H9 (cell line): ENCODE measurements at regions not wholly inside any gene's neighbourhood (a gene's known extent, or its start where the extent isn't known, plus 50 kb on each side); places are given as distances from the start of the nearest gene placed in this dataset.

Experiments used
- DNase-seq: peaks from one replicate; pipeline ENCODE4 v3.0.0-alpha.2; 2017
- H2AFZ ChIP-seq: one replicate; pipeline ENCODE4 v1.6.1; 2013; ENCODE audit warnings: mild to moderate bottlenecking, low read length, control low read depth, moderate library complexity
- H2AK5ac ChIP-seq: 2 replicates; pipeline ENCODE4 v1.6.1; 2013; ENCODE audit warnings: low read length, control low read depth, mixed read lengths; ENCODE audit not compliant: insufficient read length
- H2BK120ac ChIP-seq: one replicate; pipeline ENCODE4 v1.6.1; 2013; ENCODE audit warnings: low read depth, mild to moderate bottlenecking, low read length, control low read depth, inconsistent platforms; ENCODE audit not compliant: poor library complexity, severe bottlenecking
- H2BK12ac ChIP-seq: 2 replicates; pipeline ENCODE4 v1.6.1; 2013; ENCODE audit warnings: low read length, control low read depth, mixed read lengths, low read depth; ENCODE audit not compliant: insufficient read length
- H2BK15ac ChIP-seq: 2 replicates; pipeline ENCODE4 v1.6.1; 2013; ENCODE audit warnings: low read depth, low read length, control low read depth
- H2BK20ac ChIP-seq: one replicate; pipeline ENCODE4 v1.6.1; 2013; ENCODE audit warnings: low read depth, mild to moderate bottlenecking, low read length, control low read depth, inconsistent platforms; ENCODE audit not compliant: poor library complexity, severe bottlenecking
- H2BK5ac ChIP-seq: 2 replicates; pipeline ENCODE4 v1.6.1; 2013; ENCODE audit warnings: low read length, control low read depth, mixed read lengths; ENCODE audit not compliant: insufficient read length
- H3K14ac ChIP-seq: 2 replicates; pipeline ENCODE4 v1.6.1; 2013; ENCODE audit warnings: low read length, control low read depth; ENCODE audit not compliant: insufficient read depth
- H3K18ac ChIP-seq: 2 replicates; pipeline ENCODE4 v1.6.1; 2013; ENCODE audit warnings: low read depth, mild to moderate bottlenecking, mixed read lengths, low read length, control low read depth; ENCODE audit not compliant: insufficient read length
- H3K23ac ChIP-seq: 2 replicates; pipeline ENCODE4 v1.6.1; 2013; ENCODE audit warnings: low read length, control low read depth, mixed read lengths, low read depth; ENCODE audit not compliant: insufficient read length
- H3K23me2 ChIP-seq: 2 replicates; pipeline ENCODE4 v1.6.1; 2013; ENCODE audit warnings: low read depth, mild to moderate bottlenecking, mixed read lengths, low read length, control low read depth; ENCODE audit not compliant: insufficient read length, poor library complexity, severe bottlenecking
- H3K27ac ChIP-seq: 2 replicates; pipeline ENCODE4 v1.5.1; 2013; ENCODE audit warnings: low read length, control low read depth, mixed read lengths, low read depth; ENCODE audit not compliant: insufficient read length
- H3K27me3 ChIP-seq: 2 replicates; pipeline ENCODE4 v1.6.1; 2013; ENCODE audit warnings: low read length, control low read depth, inconsistent platforms; ENCODE audit not compliant: insufficient read depth
- H3K4ac ChIP-seq: 2 replicates; pipeline ENCODE4 v1.6.1; 2013; ENCODE audit warnings: low read depth, mild to moderate bottlenecking, control low read depth, inconsistent platforms, low read length, moderate library complexity
- H3K4me1 ChIP-seq: 2 replicates; pipeline ENCODE4 v1.6.1; 2013; ENCODE audit warnings: low read length, control low read depth, inconsistent platforms; ENCODE audit not compliant: insufficient read depth
- H3K4me2 ChIP-seq: 2 replicates; pipeline ENCODE4 v1.6.1; 2013; ENCODE audit warnings: low read length, control low read depth, mixed read lengths; ENCODE audit not compliant: insufficient read length, insufficient read depth
- H3K56ac ChIP-seq: 2 replicates; pipeline ENCODE4 v1.6.1; 2013; ENCODE audit warnings: low read depth, mild to moderate bottlenecking, mixed read lengths, low read length, control low read depth; ENCODE audit not compliant: insufficient read length
- H3K79me1 ChIP-seq: 2 replicates; pipeline ENCODE4 v1.6.1; 2013; ENCODE audit warnings: low read depth, mild to moderate bottlenecking, moderate library complexity, low read length, control low read depth, inconsistent platforms; ENCODE audit not compliant: insufficient read depth, poor library complexity, severe bottlenecking
- H3K79me2 ChIP-seq: 2 replicates; pipeline ENCODE4 v1.6.1; 2013; ENCODE audit warnings: low read length, control low read depth, inconsistent platforms; ENCODE audit not compliant: insufficient read depth
- H3K9ac ChIP-seq: 2 replicates; pipeline ENCODE4 v1.6.1; 2013; ENCODE audit warnings: low read length, control low read depth, mixed read lengths; ENCODE audit not compliant: insufficient read length; ENCODE audit errors: extremely low read depth
- H3K9me3 ChIP-seq: one replicate; pipeline ENCODE4 v1.6.1; 2013; ENCODE audit warnings: low read depth, low read length, inconsistent platforms; ENCODE audit not compliant: control insufficient read depth
- H3T11ph ChIP-seq: one replicate; pipeline ENCODE4 v1.6.1; 2013; ENCODE audit warnings: mild to moderate bottlenecking, low read length, control low read depth, inconsistent platforms
- H4K20me1 ChIP-seq: one replicate; pipeline ENCODE4 v1.6.1; 2013; ENCODE audit not compliant: control insufficient read depth, insufficient read length, insufficient read depth
- H4K5ac ChIP-seq: 2 replicates; pipeline ENCODE4 v1.6.1; 2013; ENCODE audit warnings: low read depth, mild to moderate bottlenecking, mixed read lengths, low read length, control low read depth; ENCODE audit not compliant: insufficient read length
- H4K8ac ChIP-seq: replicated peaks from 2 replicates; pipeline ENCODE4 v1.6.1; 2013; ENCODE audit warnings: low read length, control low read depth, mixed read lengths, low read depth; ENCODE audit not compliant: insufficient read length
- H4K91ac ChIP-seq: 2 replicates; pipeline ENCODE4 v1.6.1; 2013; ENCODE audit warnings: low read depth, mild to moderate bottlenecking, moderate library complexity, mixed read lengths, low read length, control low read depth; ENCODE audit not compliant: insufficient read length
- H3K27ac Mint-ChIP-seq, 3 experiments: 2 replicates in 2 of 3; 3 replicates in 1 of 3; pipeline ENCODE4 v1.8.0; 2020 to 2021; ENCODE audit warnings: mixed read lengths in 3 of 3, mild to moderate bottlenecking in 1 of 3, moderate library complexity in 1 of 3
- H3K27me3 Mint-ChIP-seq: 2 replicates; pipeline ENCODE4 v1.8.0; 2021; ENCODE audit warnings: low read depth, mild to moderate bottlenecking, moderate library complexity, mixed read lengths
- H3K36me3 Mint-ChIP-seq, 3 experiments: 2 replicates in 2 of 3; 3 replicates in 1 of 3; pipeline ENCODE4 v1.8.0; 2020 to 2021; ENCODE audit warnings: low read depth in 3 of 3, mixed read lengths in 3 of 3; ENCODE audit not compliant: insufficient read depth in 1 of 3
- H3K4me1 Mint-ChIP-seq, 2 experiments: 2 replicates each; pipeline ENCODE4 v1.8.0; 2020; ENCODE audit warnings: mixed read lengths in 2 of 2
- H3K4me3 Mint-ChIP-seq, 2 experiments: 2 replicates in 1 of 2; 3 replicates in 1 of 2; pipeline ENCODE4 v1.8.0; 2020 to 2021; ENCODE audit warnings: mild to moderate bottlenecking in 2 of 2, mixed read lengths in 2 of 2, moderate library complexity in 1 of 2
- H3K9me3 Mint-ChIP-seq, 2 experiments: 2 replicates in 1 of 2; 3 replicates in 1 of 2; pipeline ENCODE4 v1.8.0; 2020; ENCODE audit warnings: mild to moderate bottlenecking in 2 of 2, mixed read lengths in 2 of 2, moderate library complexity in 1 of 2
- WGBS: extraction: QIAGEN DNeasy Blood & Tissue Kit; methylation state at CpG from one replicate; pipeline ENCODE4 v1.1.7; 2013; ENCODE audit warnings: missing lambda C conversion rate, low lambda C conversion rate, mixed read lengths; ENCODE audit not compliant: insufficient read length; ENCODE audit errors: extremely low coverage; 5-methylcytosine and 5-hydroxymethylcytosine counted together
- TF ChIP-seq, protein P1 (sequence below): fragments of 200-600 bp; sonication (generic); conservative IDR thresholded peaks from 3 replicates; pipeline ENCODE4 v1.8.0; 2021; ENCODE audit warnings: antibody characterized with exemption, mild to moderate bottlenecking

DNA sequence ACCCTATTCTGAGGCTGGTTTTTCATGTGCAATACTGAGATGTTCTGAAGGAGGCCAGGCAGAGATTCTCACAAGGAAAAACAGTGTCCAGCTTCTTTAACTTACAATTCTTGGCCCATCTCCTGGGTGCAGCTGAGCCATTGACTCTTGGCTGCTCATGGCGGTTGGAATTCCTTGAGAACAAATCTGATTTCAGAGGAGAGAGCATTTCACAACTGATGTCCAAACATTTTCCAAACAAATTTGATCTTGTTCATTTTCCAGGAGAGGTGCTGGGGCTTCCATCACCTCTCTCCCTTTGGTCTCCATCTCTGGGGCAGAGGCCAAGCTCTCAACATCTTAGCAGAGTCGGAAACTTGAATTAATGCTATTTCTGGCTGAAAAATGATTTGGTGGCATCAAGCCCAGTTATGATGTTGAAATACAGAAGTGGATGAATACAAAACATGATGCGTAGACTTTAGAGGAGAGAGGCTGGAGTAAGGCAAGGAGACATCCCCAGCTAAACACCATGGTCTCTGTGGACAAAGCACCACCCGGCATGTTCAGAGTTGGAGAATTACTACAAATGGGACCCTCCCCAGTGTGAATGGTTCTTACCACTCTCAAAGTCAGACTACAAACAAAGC, 593.0 kb downstream of the VRK1 start:
- Histone ChIP-seq H2BK15ac (no peak overlapping the region), H4K91ac (no peak overlapping the region), H2BK20ac (no peak overlapping the region), H2BK5ac (no peak overlapping the region), H3K79me2 (no peaks in the 10 kb centered on the region), H3K79me1 (no peaks in the 10 kb centered on the region), H4K5ac (no peak overlapping the region), H3K23me2 (no peaks in the 10 kb centered on the region), H2BK12ac (no peak overlapping the region), H3T11ph (no peak overlapping the region), H3K9me3 (no peaks in the 10 kb centered on the region), H2AFZ (no peak overlapping the region), H3K4me2 (no peak overlapping the region), H3K9ac (no peak overlapping the region), H4K20me1 (no peaks in the 10 kb centered on the region), H3K56ac (no peak overlapping the region), H4K8ac (no peak overlapping the region), H3K4me1 (peaks cover 15% of the 10 kb centered on the region; the same call in 1 of the 2 replicates), H2BK120ac (no peak overlapping the region), H3K18ac (no peak overlapping the region), H3K27ac (no peak overlapping the region), H3K23ac (no peak overlapping the region), H2AK5ac (no peak overlapping the region), H3K27me3 (no peaks in the 10 kb centered on the region), H3K4ac (no peak overlapping the region), H3K14ac (no peak overlapping the region)
- no peak overlapping the region for H3K27ac Mint-ChIP-seq
- TF ChIP-seq, protein P1, sequence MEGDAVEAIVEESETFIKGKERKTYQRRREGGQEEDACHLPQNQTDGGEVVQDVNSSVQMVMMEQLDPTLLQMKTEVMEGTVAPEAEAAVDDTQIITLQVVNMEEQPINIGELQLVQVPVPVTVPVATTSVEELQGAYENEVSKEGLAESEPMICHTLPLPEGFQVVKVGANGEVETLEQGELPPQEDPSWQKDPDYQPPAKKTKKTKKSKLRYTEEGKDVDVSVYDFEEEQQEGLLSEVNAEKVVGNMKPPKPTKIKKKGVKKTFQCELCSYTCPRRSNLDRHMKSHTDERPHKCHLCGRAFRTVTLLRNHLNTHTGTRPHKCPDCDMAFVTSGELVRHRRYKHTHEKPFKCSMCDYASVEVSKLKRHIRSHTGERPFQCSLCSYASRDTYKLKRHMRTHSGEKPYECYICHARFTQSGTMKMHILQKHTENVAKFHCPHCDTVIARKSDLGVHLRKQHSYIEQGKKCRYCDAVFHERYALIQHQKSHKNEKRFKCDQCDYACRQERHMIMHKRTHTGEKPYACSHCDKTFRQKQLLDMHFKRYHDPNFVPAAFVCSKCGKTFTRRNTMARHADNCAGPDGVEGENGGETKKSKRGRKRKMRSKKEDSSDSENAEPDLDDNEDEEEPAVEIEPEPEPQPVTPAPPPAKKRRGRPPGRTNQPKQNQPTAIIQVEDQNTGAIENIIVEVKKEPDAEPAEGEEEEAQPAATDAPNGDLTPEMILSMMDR = no peak
- H3K27me3 Mint-ChIP-seq = peaks cover 2% of the 10 kb centered on the region; the same call in 1 of the 2 replicates
- DNase-seq = no peak
- no peaks in the 10 kb centered on the region for H3K9me3 Mint-ChIP-seq
- H3K36me3 Mint-ChIP-seq = no peaks in the 10 kb centered on the region
- H3K4me1 Mint-ChIP-seq = peaks cover 41 to 52% of the 10 kb centered on the region in 2 experiments
- no CpG with 5 or more reads among the region's 4 CpGs for WGBS
- H3K4me3 Mint-ChIP-seq = no peak overlapping the region
